ENCODE measurements at regions not wholly inside any gene's neighbourhood (a gene's known extent, or its start where the extent isn't known, plus 50 kb on each side); places are given as distances from the start of the nearest gene placed in this dataset.

DNA sequence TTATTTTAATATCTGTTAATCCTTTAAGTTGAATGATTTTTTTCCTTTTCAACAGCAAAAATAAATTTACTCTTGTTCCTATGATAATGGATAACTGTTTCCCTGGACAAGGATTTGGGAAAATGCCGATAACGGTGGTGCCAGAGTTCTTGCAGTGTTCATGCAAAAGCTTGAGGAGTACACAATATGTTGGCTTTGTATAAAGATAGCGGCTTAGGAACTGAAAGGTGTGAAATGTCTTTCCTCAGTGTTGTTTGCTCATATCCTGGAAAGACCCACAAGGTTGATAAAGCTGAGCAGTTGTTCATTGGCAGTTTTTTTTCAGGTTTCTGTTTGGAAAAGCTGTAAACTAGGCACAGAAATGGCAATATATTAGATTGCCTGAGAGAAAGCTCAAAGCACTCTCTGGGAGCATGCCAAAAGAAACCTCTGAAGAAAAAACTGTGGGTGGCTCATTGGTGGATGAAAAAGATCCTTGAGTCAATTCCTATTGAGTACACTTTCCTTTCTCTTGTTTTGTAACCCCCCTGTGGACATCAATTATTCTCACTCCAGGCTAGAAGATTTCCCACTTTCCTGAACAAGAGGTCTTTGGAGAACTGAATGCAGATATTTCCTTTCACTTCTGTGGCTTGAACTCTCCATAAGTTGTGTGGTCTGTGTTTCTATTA is 117.2 kb upstream of the RGMB start:
- TF ChIP-seq CTCF (IDR thresholded peaks at IDR 0.05), result no peak
- ATAC-seq (ENCODE audit: low FRiP score), result no peak
- no peak for DNase-seq (ENCODE audit: low spot score)

- no peak for TF ChIP-seq CTCF (IDR thresholded peaks at IDR 0.05)
- no peak for ATAC-seq (ENCODE audit: low FRiP score)
- DNase-seq (ENCODE audit: low spot score), result no peak
Measured at GRCh38 chr5:98656796-98657195, 116.7 kb upstream of the RGMB start.

GRCh38 chr5:98657559-98657958 is 115.9 kb upstream of the RGMB start:
- no peak for TF ChIP-seq CTCF (IDR thresholded peaks at IDR 0.05)
- DNase-seq (ENCODE audit: low spot score) (no peak), ATAC-seq (ENCODE audit: low FRiP score) (no peak)

- TF ChIP-seq CTCF (IDR thresholded peaks at IDR 0.05), result no peak
- ATAC-seq (ENCODE audit: low FRiP score), result no peak
- no peak for DNase-seq (ENCODE audit: low spot score)
Measured at GRCh38 chr5:98663521-98663920, 109.9 kb upstream of the RGMB start.

DNA sequence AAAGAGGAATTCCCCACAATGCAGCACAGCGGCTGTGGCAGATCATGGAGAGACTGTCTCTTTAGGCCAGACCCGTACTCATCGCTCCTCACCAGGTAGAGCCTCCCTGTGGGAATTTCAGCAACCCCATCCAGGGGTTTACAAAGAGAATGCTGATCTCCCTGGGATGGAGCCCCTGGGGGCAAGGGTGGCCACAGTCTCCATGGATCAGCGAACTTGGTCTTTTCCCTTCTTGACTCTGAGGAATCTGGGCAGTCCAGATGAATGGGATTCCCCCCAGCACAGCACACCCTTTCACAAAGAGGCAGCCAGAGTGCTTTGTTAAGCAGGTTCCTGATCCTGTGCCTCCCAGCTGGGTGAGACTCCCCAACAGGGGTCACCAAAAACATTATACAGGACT is 108.7 kb upstream of the RGMB start:
- TF ChIP-seq CTCF (IDR thresholded peaks at IDR 0.05), result no peak
- ATAC-seq (ENCODE audit: low FRiP score), result no peak

GRCh38 chr5:98679963-98680362 is 93.5 kb upstream of the RGMB start:
- TF ChIP-seq CTCF (IDR thresholded peaks at IDR 0.05), result no peak
- no peak for DNase-seq (ENCODE audit: low spot score)
- ATAC-seq (ENCODE audit: low FRiP score), result no peak

More for the DNA sequence above, 108.7 kb upstream of the RGMB start:
- DNase-seq (ENCODE audit: low spot score), result no peak

DNA sequence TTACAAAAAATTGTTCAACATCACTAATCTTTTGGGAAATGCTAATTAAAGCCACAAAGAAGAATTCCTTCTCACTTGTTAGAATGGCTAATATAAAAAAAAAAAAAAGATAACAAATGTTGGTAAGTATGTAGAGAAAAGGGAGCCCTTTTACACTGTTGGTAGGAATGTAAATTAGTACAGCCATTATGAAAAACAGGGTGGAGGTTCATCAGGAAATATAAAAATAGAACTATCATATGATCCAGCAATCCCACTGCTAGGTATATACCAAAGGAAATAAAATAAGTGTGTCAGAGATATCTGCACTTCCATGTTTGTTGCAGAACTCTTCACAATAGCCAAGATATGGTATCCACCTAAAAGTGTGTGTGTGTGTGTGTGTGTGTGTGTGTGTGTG is 83.5 kb upstream of the RGMB start:
- ATAC-seq (ENCODE audit: low FRiP score) (no peak), DNase-seq (ENCODE audit: low spot score) (no peak)
- TF ChIP-seq CTCF (IDR thresholded peaks at IDR 0.05), result no peak
